Activated T-cell treated with anti-CD3 and anti-CD28 coated beads, Interleukin-2, amount 50 U/mL, for 24 hours (primary cell): ENCODE measurements at regions not wholly inside any gene's neighbourhood (a gene's known extent, or its start where the extent isn't known, plus 50 kb on each side); places are given as distances from the start of the nearest gene placed in this dataset.
A peak's percentile ranks its signal among the peaks of the same experiment; 100 is the strongest.

ENCODE experiments used
- DNase-seq: peaks from one replicate; pipeline ENCODE4 v3.0.0-alpha.2; 2020
- H3K27ac Mint-ChIP-seq: 2 replicates; pipeline ENCODE4 v1.8.0; 2020; ENCODE audit warnings: mild to moderate bottlenecking, mixed read lengths
- H3K27me3 Mint-ChIP-seq: 2 replicates; pipeline ENCODE4 v1.8.0; 2020; ENCODE audit warnings: mixed read lengths
- H3K36me3 Mint-ChIP-seq: 2 replicates; pipeline ENCODE4 v1.8.0; 2020; ENCODE audit warnings: low read depth, mixed read lengths
- H3K4me1 Mint-ChIP-seq: 2 replicates; pipeline ENCODE4 v1.8.0; 2020; ENCODE audit warnings: low read depth, mixed read lengths
- H3K4me3 Mint-ChIP-seq: 2 replicates; pipeline ENCODE4 v1.8.0; 2020; ENCODE audit warnings: mild to moderate bottlenecking, moderate library complexity, mixed read lengths
- H3K9me3 Mint-ChIP-seq: 2 replicates; pipeline ENCODE4 v1.8.0; 2020; ENCODE audit warnings: mixed read lengths

DNA sequence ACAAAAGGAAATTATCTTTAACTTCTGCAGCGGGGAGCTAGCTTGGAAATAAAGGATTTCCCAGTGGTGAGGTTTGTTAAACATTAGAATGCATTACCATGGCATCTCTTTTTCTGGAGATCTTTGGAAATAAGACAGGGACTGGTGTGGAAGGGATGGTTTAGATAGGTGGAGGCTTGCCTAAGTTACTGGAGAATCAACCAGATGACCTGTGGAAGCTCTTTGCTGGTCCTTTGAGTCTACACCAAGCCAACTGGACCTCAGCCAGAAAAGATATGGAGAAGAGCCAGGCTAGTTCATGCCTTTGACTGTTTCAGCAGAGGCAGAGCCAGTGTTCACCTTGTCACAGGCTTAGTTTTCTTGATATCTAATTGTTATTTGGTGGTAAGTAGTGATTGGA lies 134.7 kb downstream of the KCNRG start:
- DNase-seq: no peak
- Mint-ChIP-seq H3K36me3 (no peaks in the 10 kb centered on the region), H3K27me3 (peaks cover 3% of the 10 kb centered on the region), H3K9me3 (no peaks in the 10 kb centered on the region), H3K4me3 (no peak overlapping the region), H3K4me1 (peaks cover 21% of the 10 kb centered on the region), H3K27ac (no peak overlapping the region)

DNA sequence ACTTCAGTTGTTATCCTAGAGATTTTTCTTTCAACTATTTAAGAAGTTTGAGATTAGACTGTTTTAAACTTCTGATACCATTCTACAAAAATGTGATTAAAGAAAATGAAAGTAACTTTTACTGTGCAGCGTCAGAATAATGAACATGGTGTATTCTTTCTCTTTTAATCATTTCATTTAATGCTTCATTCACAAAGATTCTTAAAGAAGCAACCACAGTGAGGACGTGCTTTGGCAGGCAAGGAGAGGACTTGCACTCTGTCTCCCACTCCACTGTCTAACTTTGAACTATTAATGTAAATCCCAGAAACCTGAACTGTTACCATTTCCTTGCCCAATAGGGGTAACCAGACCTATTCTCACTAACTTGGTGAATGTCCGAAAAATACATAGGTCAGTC lies 137.0 kb downstream of the KCNRG start:
- H3K9me3 Mint-ChIP-seq: no peaks in the 10 kb centered on the region
- H3K4me3 Mint-ChIP-seq: peak overlapping the region; percentile 52
- H3K27ac Mint-ChIP-seq: peak overlapping the region; percentile 13
- H3K36me3 Mint-ChIP-seq: no peaks in the 10 kb centered on the region
- peaks cover 21% of the 10 kb centered on the region for H3K4me1 Mint-ChIP-seq
- DNase-seq: no peak
- peaks cover 3% of the 10 kb centered on the region for H3K27me3 Mint-ChIP-seq

DNA sequence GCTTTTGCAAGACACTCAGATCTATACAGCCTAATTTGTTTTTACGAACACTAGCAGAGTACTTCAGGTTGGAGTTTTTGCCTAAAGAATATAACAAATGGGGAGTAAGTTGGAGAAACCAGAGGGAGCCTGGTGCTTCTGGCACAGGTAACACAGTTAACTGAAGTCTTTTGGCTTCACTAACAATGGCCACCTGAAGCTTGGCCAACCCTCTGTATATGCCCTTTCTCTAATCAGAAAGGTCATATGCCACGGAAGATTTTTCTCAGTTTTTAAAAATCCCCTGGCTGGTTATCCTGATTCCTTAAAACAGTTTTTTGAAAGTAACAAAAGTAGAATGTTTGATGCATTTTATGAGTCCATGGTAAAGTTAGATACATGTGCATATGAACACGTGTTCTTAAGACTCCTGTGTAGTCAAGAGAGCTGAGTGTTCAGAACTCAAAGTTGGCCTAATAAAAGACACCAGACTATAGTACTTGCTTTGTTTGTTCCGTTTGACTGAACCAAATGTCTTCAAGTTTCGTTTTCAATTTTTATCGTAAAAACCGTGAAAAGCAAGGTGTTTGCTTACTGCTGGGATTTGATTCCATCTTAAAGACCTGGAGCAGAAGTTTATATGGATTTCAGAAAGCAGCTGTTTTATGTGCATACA lies 137.5 kb downstream of the KCNRG start:
- Mint-ChIP-seq H3K4me1 (peaks cover 21% of the 10 kb centered on the region), H3K36me3 (no peaks in the 10 kb centered on the region), H3K9me3 (no peaks in the 10 kb centered on the region), H3K4me3 (peak overlapping the region; percentile 52), H3K27me3 (peaks cover 3% of the 10 kb centered on the region), H3K27ac (no peak overlapping the region)
- no peak for DNase-seq

DNA sequence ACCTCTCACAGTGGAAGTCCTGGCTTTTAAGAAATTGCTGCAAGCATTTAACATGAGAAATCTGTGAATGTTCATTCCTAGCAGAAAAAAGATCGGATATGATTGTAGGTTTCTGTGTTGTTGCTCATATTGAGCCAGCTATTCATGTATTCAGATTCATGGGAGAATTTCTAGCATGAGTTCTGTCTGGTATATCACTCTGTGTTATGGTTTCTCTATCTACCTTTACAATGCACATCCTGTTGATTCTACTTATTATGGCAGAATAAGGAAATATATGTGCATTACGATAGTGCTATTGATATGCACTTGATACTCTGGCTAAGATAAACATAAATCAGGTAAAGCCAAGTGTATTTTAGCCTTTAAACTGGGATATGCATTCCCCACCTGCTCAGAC lies 138.2 kb downstream of the KCNRG start:
- Mint-ChIP-seq H3K27ac (no peak overlapping the region), H3K4me1 (peaks cover 21% of the 10 kb centered on the region), H3K4me3 (peak overlapping the region; percentile 52)

DNA sequence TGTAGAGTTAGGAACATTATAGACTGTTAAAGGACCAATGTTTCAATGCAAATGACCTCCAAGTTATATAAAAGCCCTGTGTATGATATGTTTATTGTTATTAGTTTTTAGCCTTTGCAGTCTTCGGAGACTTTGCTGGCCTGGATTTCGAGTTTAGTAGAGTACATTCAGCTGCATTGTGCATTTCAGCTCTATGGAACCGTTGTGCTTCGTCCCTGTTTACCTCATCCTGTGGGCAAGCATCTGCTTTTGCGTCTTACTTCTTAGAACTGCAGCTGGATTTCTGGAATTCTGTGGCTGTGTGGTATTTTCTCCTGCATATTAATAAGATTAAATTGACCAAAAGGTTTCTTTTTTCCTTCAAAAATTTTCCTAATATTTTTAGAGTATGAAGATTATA lies 138.6 kb downstream of the KCNRG start:
- no peaks in the 10 kb centered on the region for H3K36me3 Mint-ChIP-seq
- DNase-seq: no peak

More for the DNA sequence above, 138.2 kb downstream of the KCNRG start:
- DNase-seq: no peak
- Mint-ChIP-seq H3K9me3 (no peaks in the 10 kb centered on the region), H3K27me3 (no peaks in the 10 kb centered on the region), H3K36me3 (no peaks in the 10 kb centered on the region)

DNA sequence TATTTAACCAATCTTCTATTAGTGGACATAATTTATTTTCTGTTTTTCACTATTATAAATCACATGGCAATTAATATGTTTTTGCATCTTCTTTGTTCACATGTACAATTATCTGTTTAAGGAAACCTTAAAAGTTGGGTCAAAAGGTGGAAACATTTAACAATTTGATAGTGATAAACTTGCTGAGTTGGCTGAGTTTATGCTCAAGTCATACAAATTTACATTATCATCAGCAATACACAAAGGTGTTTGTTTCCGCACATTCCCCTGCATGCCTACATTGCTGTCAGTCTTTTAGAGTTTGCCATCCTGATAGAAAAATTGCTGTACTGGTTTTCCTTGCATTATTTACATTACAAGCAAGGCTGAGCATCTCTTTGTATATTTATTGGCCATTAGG lies 139.5 kb downstream of the KCNRG start:
- H3K27me3 Mint-ChIP-seq: no peaks in the 10 kb centered on the region
- no peaks in the 10 kb centered on the region for H3K36me3 Mint-ChIP-seq
- peaks cover 21% of the 10 kb centered on the region for H3K4me1 Mint-ChIP-seq
- DNase-seq: no peak
- no peaks in the 10 kb centered on the region for H3K9me3 Mint-ChIP-seq
- no peak overlapping the region for H3K27ac Mint-ChIP-seq
- no peak overlapping the region for H3K4me3 Mint-ChIP-seq

More for the DNA sequence above, 138.6 kb downstream of the KCNRG start:
- Mint-ChIP-seq H3K4me1 (peaks cover 21% of the 10 kb centered on the region), H3K4me3 (no peak overlapping the region), H3K27ac (no peak overlapping the region), H3K9me3 (no peaks in the 10 kb centered on the region), H3K27me3 (no peaks in the 10 kb centered on the region)

DNA sequence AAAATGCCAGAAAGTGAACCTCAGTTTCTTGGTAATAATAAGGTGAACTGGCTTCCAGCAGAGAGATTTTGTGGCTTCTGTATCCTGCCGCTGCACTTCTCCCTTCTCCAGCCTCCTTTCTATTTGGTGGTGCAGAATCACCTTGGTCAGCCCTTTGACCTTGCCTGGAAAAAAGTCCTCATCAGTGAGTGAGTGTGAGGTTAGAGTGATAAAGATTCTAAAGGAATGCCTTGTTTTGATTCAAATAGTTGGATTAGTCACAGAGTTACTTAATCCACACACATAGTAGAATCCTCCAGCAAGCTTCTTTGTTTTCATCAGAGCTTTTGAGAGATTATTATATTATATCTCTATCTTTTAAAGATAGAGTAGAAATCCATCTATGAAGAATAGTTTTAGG lies 140.9 kb downstream of the KCNRG start:
- Mint-ChIP-seq H3K4me1 (peaks cover 21% of the 10 kb centered on the region), H3K27me3 (peaks cover 7% of the 10 kb centered on the region), H3K36me3 (no peaks in the 10 kb centered on the region), H3K4me3 (no peak overlapping the region), H3K9me3 (no peaks in the 10 kb centered on the region), H3K27ac (no peak overlapping the region)
- no peak for DNase-seq

DNA sequence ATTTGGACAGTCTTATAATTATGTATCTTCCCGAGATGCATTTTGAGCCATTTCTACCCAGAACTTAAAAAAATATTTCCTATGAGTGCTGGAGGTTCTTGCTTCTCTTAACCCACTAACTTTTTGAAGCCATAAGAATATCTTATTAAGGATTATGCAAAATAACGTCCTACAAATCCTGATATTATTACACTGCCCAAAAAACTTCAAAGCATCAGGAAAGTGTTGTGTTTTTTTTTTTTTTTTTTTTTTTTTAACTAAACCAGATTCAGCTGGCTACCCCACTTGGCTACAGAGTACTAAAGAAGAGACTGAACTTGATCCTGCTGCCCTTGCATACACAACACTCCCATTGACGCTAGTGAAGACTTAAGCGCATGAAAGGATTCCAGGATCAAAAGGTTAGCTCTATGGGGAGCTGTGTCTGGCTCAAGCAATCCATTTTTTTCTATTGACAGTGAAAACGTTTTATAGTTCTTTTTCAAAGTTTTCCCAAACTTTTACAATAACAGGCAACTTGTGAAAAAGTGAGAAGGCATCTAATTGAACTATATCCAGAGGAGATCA lies 141.4 kb downstream of the KCNRG start:
- Mint-ChIP-seq H3K9me3 (no peaks in the 10 kb centered on the region), H3K4me1 (peaks cover 19% of the 10 kb centered on the region), H3K27me3 (peaks cover 7% of the 10 kb centered on the region), H3K36me3 (no peaks in the 10 kb centered on the region), H3K4me3 (no peak overlapping the region), H3K27ac (no peak overlapping the region)
- DNase-seq: no peak

DNA sequence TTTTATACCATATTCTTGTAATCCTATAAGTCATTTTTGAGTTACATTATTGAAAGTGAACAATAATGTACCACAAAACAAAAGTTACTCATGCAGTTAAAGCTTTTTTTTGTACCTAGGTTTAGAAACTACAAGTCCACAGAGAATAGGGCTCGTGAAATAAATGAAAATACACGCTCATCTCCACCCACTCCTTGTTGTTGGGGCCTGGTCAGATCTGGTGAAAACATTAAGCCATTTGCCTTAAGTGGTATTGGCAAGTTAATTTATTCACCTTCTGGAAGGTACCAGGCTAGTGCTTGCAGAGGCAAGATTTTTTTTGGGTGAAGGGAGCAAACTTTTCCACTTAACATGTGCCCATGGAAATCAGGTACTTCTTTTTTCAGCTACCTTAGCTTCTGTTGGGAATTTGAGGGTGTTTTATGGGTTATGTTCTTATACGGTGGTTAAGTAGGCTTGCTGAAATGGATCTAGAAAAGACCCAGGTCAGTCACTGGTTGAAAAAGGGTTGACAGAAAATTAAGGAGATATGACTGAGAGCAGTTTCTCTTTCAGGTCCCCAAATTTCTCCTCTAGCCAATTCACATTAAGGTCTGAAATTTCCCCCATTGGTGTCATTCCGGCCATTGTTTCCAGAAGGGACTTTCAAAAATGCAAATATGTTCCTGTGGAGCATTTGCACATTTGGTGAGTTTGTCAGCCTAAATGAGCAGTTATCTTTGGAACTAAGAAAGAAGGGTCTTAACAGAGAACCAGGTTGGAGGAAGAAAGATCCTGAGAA lies 143.3 kb downstream of the KCNRG start:
- H3K27me3 Mint-ChIP-seq: peaks cover 8% of the 10 kb centered on the region
- H3K4me1 Mint-ChIP-seq: peaks cover under 1% of the 10 kb centered on the region
- no peak overlapping the region for H3K4me3 Mint-ChIP-seq
- H3K9me3 Mint-ChIP-seq: no peaks in the 10 kb centered on the region
- DNase-seq: no peak
- no peaks in the 10 kb centered on the region for H3K36me3 Mint-ChIP-seq
- no peak overlapping the region for H3K27ac Mint-ChIP-seq

DNA sequence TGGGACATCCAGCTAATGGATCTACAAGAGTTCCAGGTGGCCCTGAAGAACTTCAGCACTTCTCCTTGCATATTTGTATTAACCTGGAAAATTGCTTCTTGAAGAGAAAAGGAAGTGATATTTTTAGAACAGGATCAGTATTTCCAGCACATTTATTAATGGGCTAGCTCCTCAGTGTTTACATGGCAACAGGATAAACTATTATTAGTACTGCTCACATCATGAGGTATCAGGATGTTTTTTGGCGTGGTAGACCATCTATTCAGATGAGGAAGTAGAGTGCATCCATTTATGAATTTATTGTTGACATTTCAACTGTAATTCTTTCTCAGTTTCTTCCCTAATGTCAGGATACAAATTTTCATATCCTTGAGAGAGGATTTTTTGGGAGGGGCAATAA lies 144.4 kb downstream of the KCNRG start:
- H3K4me3 Mint-ChIP-seq: no peak overlapping the region
- no peak overlapping the region for H3K27ac Mint-ChIP-seq
- no peaks in the 10 kb centered on the region for H3K36me3 Mint-ChIP-seq
- H3K27me3 Mint-ChIP-seq: peaks cover 13% of the 10 kb centered on the region
- H3K9me3 Mint-ChIP-seq: no peaks in the 10 kb centered on the region
- DNase-seq: no peak
- no peaks in the 10 kb centered on the region for H3K4me1 Mint-ChIP-seq

DNA sequence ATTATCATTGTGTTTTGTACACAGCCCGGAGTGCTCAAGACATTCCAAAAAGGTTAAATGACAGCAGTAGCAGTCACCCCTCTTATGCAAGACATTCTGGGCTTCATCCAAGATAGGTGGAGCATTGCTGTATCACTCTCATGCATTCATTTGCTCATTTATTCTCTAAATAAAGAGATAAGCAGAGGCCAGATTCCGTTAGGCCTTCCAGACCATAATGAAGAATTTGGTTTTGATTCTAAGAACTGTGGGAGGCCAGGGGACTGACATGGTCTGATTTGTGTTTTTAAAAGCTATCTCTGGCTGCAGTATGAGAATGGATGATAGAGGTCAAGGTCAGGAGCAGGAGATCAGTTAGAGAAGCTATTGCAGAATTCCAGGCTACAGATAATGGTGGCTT lies 145.8 kb downstream of the KCNRG start:
- Mint-ChIP-seq H3K27me3 (peaks cover 13% of the 10 kb centered on the region), H3K27ac (no peak overlapping the region), H3K9me3 (no peaks in the 10 kb centered on the region), H3K4me1 (no peaks in the 10 kb centered on the region), H3K36me3 (no peaks in the 10 kb centered on the region), H3K4me3 (no peak overlapping the region)
- DNase-seq: no peak

DNA sequence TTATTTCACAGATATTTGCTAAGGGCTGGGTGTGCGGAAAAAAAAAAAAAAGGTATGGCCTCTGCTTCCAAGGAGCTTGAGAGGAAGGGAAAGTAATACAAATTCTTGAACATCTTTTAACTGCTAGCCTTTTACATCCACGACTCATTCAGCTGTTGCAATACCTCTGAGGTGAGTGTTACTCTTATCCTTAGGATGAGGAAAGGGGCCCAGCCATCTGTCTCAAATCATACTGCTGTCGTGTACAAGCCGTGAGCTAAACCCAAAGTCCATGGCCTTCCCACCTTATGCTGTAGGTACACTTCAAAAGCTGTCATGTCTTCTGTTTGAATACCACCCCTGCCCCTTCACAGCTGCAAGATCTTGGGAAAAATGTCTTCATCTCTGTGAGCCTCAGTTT lies 146.8 kb downstream of the KCNRG start:
- Mint-ChIP-seq H3K36me3 (no peaks in the 10 kb centered on the region), H3K9me3 (peaks cover 2% of the 10 kb centered on the region), H3K27me3 (peaks cover 16% of the 10 kb centered on the region), H3K4me3 (no peak overlapping the region), H3K4me1 (no peaks in the 10 kb centered on the region), H3K27ac (no peak overlapping the region)
- no peak for DNase-seq

DNA sequence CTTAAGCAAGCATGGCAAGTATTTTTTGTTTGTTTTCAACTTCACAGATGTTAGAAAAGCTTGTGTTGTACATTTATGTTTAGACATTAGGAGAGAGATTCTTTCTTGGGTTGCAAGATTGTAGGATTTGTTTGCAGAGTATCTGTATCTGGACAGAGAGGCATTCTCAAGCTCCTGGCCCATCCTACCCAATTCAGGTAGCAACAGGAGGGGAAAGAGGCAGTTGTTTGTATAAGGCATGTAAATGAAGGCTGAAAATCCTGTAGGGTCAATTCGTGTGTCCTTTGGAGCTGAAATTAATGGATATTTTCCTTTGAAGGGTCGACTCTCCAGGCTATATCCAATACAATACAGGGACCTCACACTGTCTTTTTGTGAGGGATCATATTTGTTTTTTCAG lies 147.3 kb downstream of the KCNRG start:
- Mint-ChIP-seq H3K4me1 (peaks cover 5% of the 10 kb centered on the region), H3K36me3 (no peaks in the 10 kb centered on the region), H3K9me3 (peaks cover 2% of the 10 kb centered on the region), H3K4me3 (no peak overlapping the region), H3K27ac (no peak overlapping the region), H3K27me3 (peaks cover 16% of the 10 kb centered on the region)
- DNase-seq: no peak

DNA sequence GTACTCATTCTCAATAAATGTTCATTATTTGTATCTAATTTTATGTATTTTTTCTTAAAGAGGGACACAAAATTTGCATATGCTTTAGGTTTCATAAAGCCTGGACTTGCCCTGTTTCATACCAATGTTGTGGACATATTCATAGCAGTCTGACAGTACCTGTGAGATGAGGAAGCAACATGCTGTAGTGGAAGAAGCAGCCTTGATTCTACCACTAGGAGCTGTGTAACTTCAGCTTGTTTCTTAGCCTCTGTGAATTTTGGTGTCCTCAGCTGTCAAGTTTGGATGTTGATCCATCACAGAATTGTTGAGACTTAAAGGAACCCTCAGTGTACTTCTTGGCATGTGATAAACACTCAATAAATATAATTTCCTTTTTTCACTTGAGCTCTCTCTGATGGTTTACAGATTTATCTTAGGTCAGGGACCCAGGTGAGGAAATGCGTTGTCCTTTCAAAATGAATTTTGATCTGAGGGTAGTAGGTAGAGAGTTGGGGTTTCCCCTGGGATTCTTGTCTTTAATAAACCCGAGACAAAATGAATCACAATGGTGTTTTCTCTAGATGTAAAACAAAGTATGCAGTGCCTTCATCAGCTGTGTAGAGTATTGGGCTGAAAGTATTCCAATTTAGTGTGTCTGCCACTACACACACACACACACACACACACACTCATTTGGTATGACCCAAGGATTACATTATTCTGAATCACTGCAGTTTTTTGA lies 152.1 kb downstream of the KCNRG start:
- Mint-ChIP-seq H3K36me3 (no peaks in the 10 kb centered on the region), H3K4me3 (no peak overlapping the region), H3K9me3 (peaks cover 2% of the 10 kb centered on the region), H3K27ac (peak overlapping the region; percentile 37), H3K27me3 (peaks cover 14% of the 10 kb centered on the region), H3K4me1 (peaks cover 15% of the 10 kb centered on the region)
- DNase-seq: no peak

DNA sequence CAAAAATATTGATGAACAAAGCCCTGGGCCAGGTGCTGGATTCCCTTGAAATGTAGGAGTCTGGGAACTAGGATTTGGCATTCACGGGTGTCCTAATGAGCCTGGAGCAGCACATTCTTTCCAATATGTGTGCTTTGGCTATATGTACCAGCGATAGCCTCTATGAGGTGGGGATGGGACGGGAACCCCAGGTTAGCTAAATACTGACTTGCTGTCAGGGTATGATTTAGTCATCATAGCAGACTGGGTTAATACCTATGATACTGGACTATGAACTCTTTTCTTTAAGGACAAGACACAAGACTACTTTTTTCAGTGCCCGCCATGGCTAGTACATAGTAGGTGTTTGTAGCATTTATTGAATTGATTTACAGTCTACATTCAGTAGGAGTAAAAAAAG lies 152.7 kb downstream of the KCNRG start:
- H3K27ac Mint-ChIP-seq: no peak overlapping the region
- H3K4me3 Mint-ChIP-seq: no peak overlapping the region
- H3K4me1 Mint-ChIP-seq: peaks cover 15% of the 10 kb centered on the region
- no peak for DNase-seq
- peaks cover 14% of the 10 kb centered on the region for H3K27me3 Mint-ChIP-seq
- H3K36me3 Mint-ChIP-seq: no peaks in the 10 kb centered on the region
- H3K9me3 Mint-ChIP-seq: peaks cover 2% of the 10 kb centered on the region
